ENCODE measurements at regions not wholly inside any gene's neighbourhood (a gene's known extent, or its start where the extent isn't known, plus 50 kb on each side); places are given as distances from the start of the nearest gene placed in this dataset.
"Not testable (repeated sequence)": the region's sequence is repeated elsewhere in the genome, so short reads cannot be mapped to it uniquely, and the experiment has no call there.

- TF ChIP-seq, protein P1, sequence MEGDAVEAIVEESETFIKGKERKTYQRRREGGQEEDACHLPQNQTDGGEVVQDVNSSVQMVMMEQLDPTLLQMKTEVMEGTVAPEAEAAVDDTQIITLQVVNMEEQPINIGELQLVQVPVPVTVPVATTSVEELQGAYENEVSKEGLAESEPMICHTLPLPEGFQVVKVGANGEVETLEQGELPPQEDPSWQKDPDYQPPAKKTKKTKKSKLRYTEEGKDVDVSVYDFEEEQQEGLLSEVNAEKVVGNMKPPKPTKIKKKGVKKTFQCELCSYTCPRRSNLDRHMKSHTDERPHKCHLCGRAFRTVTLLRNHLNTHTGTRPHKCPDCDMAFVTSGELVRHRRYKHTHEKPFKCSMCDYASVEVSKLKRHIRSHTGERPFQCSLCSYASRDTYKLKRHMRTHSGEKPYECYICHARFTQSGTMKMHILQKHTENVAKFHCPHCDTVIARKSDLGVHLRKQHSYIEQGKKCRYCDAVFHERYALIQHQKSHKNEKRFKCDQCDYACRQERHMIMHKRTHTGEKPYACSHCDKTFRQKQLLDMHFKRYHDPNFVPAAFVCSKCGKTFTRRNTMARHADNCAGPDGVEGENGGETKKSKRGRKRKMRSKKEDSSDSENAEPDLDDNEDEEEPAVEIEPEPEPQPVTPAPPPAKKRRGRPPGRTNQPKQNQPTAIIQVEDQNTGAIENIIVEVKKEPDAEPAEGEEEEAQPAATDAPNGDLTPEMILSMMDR (CRISPR knock-in tag; IDR thresholded peaks at IDR 0.05) = not testable (repeated sequence)
- TF ChIP-seq RAD51 (IDR thresholded peaks at IDR 0.05; ENCODE audit: borderline replicate concordance); CHCHD3 (CRISPR knock-in tag; IDR thresholded peaks at IDR 0.05); EZH2 (conservative IDR thresholded peaks at IDR 0.05; ENCODE audit: low read depth, low read length); SP2 (CRISPR knock-in tag; IDR thresholded peaks at IDR 0.05); USF2 (IDR thresholded peaks at IDR 0.05; ENCODE audit: low read depth, low read length); USF2 (CRISPR knock-in tag; IDR thresholded peaks at IDR 0.05; ENCODE audit: borderline replicate concordance); ZNF431 (CRISPR knock-in tag; IDR thresholded peaks at IDR 0.05; ENCODE audit: borderline replicate concordance, low read depth); ZNF430 (CRISPR knock-in tag; IDR thresholded peaks at IDR 0.05); POLR2A (IDR thresholded peaks at IDR 0.05; ENCODE audit: insufficient read depth in 1 of 2, low read depth in 2 of 2, low read length in 2 of 2); YY1 (IDR thresholded peaks at IDR 0.05; ENCODE audit: insufficient read depth, insufficient replicate concordance, low read depth, low read length); TOPORS (CRISPR knock-in tag; IDR thresholded peaks at IDR 0.05); POLR2AphosphoS5 (IDR thresholded peaks at IDR 0.05; ENCODE audit: low read depth, low read length): not testable (repeated sequence)
Observed at GRCh38 chr11:112624971-112625370, 336.2 kb upstream of the NCAM1 start.

Measured in HepG2 (cell line).